ENCODE measurements at regions not wholly inside any gene's neighbourhood (a gene's known extent, or its start where the extent isn't known, plus 50 kb on each side); places are given as distances from the start of the nearest gene placed in this dataset.

DNA sequence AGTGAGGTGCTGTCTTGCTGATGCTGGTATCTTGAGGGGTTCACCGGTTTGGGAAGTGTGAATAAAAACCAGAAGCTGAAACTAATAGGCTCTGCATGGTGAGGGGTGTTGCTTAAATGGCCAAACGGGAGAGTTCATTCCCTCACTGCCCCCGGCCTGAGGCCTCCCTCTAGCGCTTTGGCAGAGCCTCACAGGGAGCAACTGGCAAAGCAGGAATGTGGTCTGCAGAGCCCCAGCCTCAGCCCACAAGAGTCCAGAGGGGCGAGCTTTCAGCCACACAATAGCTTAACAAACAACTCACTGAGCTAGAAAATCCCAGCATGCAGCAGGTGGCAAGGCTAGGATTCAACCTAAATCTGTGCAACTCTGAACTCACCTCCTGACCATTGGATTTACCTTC is 234.8 kb downstream of the MED10 start:
- Histone ChIP-seq H3K4me3 (ENCODE audit: low read length) (no peak overlapping the region), H3K27ac (ENCODE audit: low read length) (no peak overlapping the region), H3F3A (ENCODE audit: insufficient read depth, low read length, poor library complexity, severe bottlenecking) (no peaks in the 10 kb centered on the region), H3K36me3 (ENCODE audit: insufficient read depth, low read length) (no peaks in the 10 kb centered on the region), H3K9me2 (ENCODE audit: insufficient read depth, low read length) (no peaks in the 10 kb centered on the region), H3K9ac (ENCODE audit: low read length) (no peak overlapping the region), H3K79me2 (replicated peaks; ENCODE audit: insufficient read depth, low read length) (no peaks in the 10 kb centered on the region), H3K27me3 (ENCODE audit: insufficient read depth, low read depth, low read length) (no peaks in the 10 kb centered on the region), H3K4me2 (ENCODE audit: low read length) (no peak overlapping the region), H4K20me1 (ENCODE audit: insufficient read depth) (no peaks in the 10 kb centered on the region), H3K9me3 (ENCODE audit: low read length) (no peaks in the 10 kb centered on the region), H2AFZ (ENCODE audit: low read depth, low read length) (no peak overlapping the region)
- no peak for TF ChIP-seq POLR2AphosphoS5 (IDR thresholded peaks at IDR 0.05)
- no peak for TF ChIP-seq RAD21 (conservative IDR thresholded peaks at IDR 0.05)
- no peak for TF ChIP-seq SMC3 (conservative IDR thresholded peaks at IDR 0.05; ENCODE audit: poor library complexity)
- TF ChIP-seq TAF1 (IDR thresholded peaks at IDR 0.05; ENCODE audit: low read depth): no peak
- no peak for TF ChIP-seq MXI1 (conservative IDR thresholded peaks at IDR 0.05; ENCODE audit: poor library complexity, severe bottlenecking)
- TF ChIP-seq, protein P1, sequence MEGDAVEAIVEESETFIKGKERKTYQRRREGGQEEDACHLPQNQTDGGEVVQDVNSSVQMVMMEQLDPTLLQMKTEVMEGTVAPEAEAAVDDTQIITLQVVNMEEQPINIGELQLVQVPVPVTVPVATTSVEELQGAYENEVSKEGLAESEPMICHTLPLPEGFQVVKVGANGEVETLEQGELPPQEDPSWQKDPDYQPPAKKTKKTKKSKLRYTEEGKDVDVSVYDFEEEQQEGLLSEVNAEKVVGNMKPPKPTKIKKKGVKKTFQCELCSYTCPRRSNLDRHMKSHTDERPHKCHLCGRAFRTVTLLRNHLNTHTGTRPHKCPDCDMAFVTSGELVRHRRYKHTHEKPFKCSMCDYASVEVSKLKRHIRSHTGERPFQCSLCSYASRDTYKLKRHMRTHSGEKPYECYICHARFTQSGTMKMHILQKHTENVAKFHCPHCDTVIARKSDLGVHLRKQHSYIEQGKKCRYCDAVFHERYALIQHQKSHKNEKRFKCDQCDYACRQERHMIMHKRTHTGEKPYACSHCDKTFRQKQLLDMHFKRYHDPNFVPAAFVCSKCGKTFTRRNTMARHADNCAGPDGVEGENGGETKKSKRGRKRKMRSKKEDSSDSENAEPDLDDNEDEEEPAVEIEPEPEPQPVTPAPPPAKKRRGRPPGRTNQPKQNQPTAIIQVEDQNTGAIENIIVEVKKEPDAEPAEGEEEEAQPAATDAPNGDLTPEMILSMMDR (IDR thresholded peaks at IDR 0.05; ENCODE audit: poor library complexity, severe bottlenecking): no peak
- TF ChIP-seq, protein P2, sequence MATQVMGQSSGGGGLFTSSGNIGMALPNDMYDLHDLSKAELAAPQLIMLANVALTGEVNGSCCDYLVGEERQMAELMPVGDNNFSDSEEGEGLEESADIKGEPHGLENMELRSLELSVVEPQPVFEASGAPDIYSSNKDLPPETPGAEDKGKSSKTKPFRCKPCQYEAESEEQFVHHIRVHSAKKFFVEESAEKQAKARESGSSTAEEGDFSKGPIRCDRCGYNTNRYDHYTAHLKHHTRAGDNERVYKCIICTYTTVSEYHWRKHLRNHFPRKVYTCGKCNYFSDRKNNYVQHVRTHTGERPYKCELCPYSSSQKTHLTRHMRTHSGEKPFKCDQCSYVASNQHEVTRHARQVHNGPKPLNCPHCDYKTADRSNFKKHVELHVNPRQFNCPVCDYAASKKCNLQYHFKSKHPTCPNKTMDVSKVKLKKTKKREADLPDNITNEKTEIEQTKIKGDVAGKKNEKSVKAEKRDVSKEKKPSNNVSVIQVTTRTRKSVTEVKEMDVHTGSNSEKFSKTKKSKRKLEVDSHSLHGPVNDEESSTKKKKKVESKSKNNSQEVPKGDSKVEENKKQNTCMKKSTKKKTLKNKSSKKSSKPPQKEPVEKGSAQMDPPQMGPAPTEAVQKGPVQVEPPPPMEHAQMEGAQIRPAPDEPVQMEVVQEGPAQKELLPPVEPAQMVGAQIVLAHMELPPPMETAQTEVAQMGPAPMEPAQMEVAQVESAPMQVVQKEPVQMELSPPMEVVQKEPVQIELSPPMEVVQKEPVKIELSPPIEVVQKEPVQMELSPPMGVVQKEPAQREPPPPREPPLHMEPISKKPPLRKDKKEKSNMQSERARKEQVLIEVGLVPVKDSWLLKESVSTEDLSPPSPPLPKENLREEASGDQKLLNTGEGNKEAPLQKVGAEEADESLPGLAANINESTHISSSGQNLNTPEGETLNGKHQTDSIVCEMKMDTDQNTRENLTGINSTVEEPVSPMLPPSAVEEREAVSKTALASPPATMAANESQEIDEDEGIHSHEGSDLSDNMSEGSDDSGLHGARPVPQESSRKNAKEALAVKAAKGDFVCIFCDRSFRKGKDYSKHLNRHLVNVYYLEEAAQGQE (IDR thresholded peaks at IDR 0.05; ENCODE audit: borderline replicate concordance): no peak
- no peak for TF ChIP-seq EP300 (conservative IDR thresholded peaks at IDR 0.05; ENCODE audit: poor library complexity, severe bottlenecking)
- TF ChIP-seq EZH2 (IDR thresholded peaks at IDR 0.05; ENCODE audit: borderline replicate concordance, insufficient read depth, low read length, poor library complexity, severe bottlenecking): no peak

DNA sequence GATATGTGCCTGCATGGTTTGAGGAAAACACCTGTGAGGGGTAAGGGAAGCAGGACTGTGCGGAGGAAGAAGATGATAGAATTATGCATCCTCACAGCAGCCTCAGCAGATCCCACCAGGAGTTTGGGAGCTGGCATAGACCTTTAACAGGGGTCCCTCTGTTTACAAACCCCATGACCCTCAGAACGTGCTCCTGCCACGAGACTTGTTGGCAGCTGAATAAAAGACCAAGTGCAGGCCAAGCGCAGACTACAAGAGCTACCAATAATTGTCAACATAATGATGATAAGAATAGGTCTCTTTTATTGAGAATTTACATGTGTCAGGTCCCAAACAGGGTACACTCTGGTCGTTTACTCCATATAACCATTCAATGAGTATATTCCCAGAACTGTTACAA is 236.0 kb downstream of the MED10 start:
- Histone ChIP-seq H3K27ac (ENCODE audit: low read length) (no peak overlapping the region), H3K27me3 (ENCODE audit: insufficient read depth, low read depth, low read length) (no peaks in the 10 kb centered on the region), H3K4me3 (ENCODE audit: low read length) (no peak overlapping the region), H3K79me2 (replicated peaks; ENCODE audit: insufficient read depth, low read length) (no peaks in the 10 kb centered on the region), H4K20me1 (ENCODE audit: insufficient read depth) (no peaks in the 10 kb centered on the region), H3K9ac (ENCODE audit: low read length) (no peak overlapping the region), H3K9me2 (ENCODE audit: insufficient read depth, low read length) (no peaks in the 10 kb centered on the region), H3K36me3 (ENCODE audit: insufficient read depth, low read length) (no peaks in the 10 kb centered on the region), H3K4me2 (ENCODE audit: low read length) (no peak overlapping the region), H3F3A (ENCODE audit: insufficient read depth, low read length, poor library complexity, severe bottlenecking) (no peaks in the 10 kb centered on the region), H2AFZ (ENCODE audit: low read depth, low read length) (no peak overlapping the region), H3K9me3 (ENCODE audit: low read length) (no peaks in the 10 kb centered on the region)
- TF ChIP-seq EP300 (conservative IDR thresholded peaks at IDR 0.05; ENCODE audit: poor library complexity, severe bottlenecking) (no peak), RAD21 (conservative IDR thresholded peaks at IDR 0.05) (no peak), POLR2AphosphoS5 (IDR thresholded peaks at IDR 0.05) (no peak), MXI1 (conservative IDR thresholded peaks at IDR 0.05; ENCODE audit: poor library complexity, severe bottlenecking) (no peak), EZH2 (IDR thresholded peaks at IDR 0.05; ENCODE audit: borderline replicate concordance, insufficient read depth, low read length, poor library complexity, severe bottlenecking) (no peak), TAF1 (IDR thresholded peaks at IDR 0.05; ENCODE audit: low read depth) (no peak), SMC3 (conservative IDR thresholded peaks at IDR 0.05; ENCODE audit: poor library complexity) (no peak)
- TF ChIP-seq, protein P1 (IDR thresholded peaks at IDR 0.05; ENCODE audit: poor library complexity, severe bottlenecking): no peak
- TF ChIP-seq, protein P2 (IDR thresholded peaks at IDR 0.05; ENCODE audit: borderline replicate concordance): no peak

All from neural cell (in vitro differentiated cells).